GM21528 (cell line): ENCODE measurements at regions not wholly inside any gene's neighbourhood (a gene's known extent, or its start where the extent isn't known, plus 50 kb on each side); places are given as distances from the start of the nearest gene placed in this dataset.
"Not testable (repeated sequence)": the region's sequence is repeated elsewhere in the genome, so short reads cannot be mapped to it uniquely, and the experiment has no call there.

Experiments
- ATAC-seq: cut with Tn5 transposase; IDR thresholded peaks from one replicate; pipeline ENCODE4 v1.9.1; 2021; ENCODE audit warnings: mild to moderate bottlenecking, moderate library complexity; ENCODE audit not compliant: unreplicated experiment, low FRiP score

DNA sequence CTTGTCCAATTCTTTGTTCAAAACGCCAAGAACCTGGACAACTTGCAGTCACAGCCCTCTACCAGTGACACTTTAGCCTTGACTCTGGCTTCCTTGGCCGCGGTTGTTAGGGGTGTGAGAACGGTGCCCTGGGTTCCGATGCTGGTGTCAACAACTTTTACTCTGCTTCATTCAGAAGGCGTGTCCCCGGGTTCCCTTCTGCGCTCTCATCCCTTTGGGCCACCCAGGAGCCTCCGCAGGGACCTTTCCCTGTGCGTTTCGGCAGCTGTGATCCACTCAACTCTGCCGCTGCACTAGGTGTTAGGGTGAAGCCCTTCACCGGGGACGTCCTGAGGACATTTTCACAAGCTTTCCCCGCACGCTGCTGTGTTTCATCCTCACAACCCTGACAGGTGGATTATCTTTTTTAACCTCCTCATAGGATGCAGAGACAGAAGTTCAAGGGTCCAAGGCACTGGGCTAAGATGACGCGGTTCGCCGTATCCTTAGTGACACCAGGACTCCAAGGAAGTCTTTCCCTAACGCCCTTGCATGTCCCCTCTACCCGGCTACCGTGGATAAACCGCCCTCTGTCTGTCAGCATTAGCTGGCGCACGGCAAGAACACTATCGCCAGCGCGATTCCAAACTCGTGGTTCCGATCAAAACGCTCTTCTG is 133.5 kb upstream of the SHH start:
- no peak for ATAC-seq

DNA sequence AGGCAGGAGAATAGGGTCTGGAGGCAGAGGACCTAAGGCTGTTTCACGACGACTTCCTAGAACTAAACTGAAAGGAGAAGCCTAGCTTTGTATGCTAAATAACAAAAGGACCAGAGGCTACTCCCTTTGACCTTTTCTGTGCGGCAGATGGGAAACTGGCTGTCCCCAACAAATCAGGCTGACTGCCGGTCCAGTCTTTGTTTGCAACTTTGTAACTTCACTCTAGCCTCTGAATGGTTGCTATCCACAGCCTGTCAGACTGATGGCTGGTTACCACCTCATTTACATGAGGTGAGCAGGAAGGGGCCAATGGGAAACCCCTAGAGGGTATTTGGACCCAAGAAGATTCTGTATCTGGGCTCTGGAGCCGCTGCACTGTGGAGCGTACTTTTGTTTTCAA is 132.6 kb upstream of the SHH start:
- ATAC-seq, result no peak

DNA sequence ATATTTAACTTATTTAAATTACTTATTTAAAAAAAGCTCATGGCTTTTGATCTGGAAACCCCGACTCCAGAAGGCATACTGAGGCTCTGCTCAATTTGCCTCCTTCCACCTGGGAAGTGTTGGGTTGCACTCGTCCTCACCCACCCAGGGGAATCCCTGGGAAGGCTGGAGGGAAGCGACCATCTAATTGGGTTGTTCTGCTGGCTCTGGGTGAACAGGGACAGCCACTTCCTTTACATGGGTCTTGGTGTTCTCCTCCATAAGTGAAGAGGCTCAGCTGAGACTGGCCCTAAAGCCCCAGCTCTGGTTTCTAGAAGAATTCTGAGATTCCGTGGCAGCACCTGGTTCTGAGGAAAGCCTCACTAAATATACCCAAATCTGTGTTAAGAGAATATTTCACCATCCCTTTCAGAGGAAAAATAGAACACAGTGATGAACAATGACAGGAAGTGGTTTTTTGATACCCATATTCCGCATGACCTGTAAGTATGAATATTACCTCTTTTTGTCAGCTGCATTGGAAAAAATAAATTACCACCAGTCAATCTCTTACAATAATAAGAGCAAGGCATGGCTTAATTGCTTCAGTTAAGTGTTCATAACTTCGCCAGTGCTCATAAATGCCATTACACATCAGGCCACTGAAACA is 131.1 kb upstream of the SHH start:
- no peak for ATAC-seq

DNA sequence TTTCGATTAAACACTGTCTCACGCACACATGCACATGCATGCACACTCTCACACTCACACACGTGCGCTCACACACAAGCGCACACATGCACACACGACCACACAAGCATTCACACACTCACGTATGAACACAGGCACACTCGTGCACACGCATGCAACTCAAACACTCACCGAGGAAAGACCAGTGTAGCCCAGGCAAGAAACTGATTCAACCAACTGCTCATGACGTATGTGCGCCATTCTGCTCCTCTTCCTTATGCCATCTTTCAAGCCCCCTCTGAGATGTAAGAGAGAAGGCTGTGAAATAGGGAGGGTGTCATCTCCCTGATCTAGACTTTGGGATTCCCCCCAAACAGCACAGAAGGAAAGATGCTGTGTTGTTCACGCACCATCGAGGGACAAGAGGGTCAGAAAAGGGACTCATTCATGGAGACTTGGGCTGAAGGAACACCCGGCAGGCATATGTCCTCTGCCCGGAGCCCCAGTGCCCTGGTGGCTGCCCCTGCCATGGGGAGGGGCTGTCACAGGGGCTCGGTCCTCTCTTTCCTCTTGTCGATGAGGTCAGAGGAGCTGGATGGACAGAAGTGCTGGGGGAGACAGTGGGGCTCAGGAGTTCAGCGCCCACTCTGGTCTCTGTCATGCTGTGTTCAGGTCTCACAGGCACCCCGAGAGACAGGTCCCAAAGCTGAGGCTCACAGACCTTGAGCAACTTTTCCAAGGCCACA is 130.1 kb upstream of the SHH start:
- no peak for ATAC-seq

DNA sequence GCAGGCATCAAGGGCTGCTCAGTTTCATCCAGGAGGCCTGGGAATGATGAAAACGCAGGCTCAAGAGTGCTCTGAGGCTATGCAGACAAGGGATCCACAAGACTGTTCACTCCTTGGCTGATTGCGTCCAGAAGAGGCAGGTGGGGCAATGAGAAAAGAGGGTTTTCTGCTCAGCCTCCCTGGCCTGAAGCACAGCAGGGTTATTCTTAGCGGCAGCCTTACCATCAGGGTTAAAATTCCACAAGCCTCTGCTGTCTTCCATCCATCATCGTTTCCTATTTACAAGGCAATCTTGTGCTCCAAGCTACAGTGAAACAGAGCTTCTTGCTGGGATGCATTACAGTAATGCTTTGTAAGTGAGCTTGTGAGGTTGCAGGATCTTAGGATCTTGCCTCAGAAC is 129.4 kb upstream of the SHH start:
- ATAC-seq, result no peak

DNA sequence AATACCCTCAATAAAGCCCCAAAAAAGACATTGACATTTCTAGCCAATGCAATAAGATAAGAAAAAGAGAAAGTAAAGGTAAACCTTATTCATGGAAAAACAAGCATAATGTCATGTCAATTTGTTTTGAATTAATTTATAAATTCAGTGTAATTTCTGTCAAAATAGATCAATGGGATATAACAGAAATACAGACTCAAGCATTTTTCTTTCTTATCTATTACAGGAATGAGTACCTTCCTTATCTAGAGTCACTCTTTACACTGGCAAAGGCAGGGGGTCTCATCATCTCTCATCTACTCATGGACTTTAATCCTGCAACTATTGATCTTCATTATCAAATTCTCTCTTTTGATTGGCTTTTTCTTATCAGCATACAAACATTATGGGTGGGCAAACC is 127.1 kb upstream of the SHH start:
- no peak for ATAC-seq

DNA sequence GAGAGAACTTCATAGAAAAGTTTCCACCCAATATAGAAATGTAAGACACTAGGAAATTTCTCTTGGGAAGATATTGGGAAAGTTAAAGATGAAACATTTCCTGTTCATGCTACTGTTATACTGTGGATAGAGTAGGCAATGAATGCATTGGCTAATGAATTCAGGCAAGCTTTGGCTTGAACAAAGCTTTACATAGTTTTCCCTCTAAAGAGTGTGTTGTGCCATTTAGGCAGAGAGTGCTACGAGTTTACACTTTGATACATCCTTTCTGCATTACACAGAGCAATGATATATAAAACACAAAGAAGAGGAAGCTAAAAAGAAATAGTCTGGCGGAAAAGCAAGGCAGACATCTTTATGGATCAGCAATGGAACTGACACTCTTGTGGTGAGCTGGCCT is 125.9 kb upstream of the SHH start:
- no peak for ATAC-seq

DNA sequence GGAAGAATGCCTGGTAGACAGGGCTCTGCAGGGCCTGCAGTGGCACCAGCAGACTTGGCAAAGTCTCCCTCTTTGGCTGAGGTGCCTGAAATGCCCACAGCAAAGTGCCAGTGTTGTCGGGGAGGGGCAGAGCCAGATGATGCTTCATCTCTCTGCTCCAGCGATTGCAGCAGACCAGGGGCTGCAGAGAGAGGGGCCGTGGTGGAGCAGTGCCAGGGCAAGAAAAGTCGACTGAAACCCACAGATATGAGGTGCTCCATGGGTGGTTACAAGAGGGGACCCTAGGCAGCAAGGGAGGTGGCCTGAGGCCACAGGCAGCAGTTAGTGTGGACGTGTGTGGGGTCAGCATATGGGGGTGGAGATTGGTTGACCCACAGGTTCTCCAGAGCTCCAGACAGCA is 123.5 kb upstream of the SHH start:
- no peak for ATAC-seq

DNA sequence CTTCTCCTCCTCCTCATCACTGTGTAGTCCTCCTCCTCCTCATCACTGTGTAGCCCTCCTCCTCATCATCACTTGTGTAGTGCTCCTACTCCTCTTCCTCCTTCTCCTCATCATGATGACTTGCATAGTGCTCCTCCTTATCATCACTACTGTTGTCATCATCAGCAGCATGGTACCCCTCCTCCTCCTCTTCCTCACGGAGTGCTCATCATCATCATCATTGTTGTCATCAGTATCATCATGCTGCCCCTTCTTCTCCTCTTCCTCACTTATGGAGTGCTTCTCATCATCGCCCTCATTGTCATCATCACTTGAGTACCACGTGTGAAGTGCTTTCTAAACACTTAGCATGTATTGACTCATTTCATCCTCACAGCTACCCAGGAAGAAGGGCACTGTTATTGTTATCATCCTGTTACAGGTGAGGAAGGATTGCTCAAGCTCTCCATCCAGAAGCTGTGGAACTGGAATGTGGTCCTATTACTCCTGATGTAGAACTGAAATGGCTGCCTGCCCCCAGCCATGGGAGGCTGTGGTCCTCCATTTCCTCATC is 122.8 kb upstream of the SHH start:
- ATAC-seq, result no peak

DNA sequence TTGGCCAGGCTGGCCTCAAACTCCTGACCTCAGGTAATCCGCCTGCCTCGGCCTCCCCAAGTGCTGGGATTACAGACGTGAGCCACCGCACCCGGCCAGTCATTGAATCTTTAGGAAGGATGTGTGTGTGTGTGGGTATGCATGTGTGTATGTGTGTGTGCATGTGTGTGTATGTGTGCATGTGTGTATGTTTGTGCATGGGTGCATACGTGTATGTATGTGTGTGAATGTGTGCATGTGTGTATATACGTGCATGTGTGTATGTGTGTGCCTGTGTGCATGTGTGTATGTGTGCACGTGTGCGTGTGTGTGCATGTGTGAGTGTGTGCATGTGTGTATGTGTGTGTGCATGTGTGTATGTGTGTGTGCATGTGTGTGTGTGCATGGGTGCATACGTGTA is 120.1 kb upstream of the SHH start:
- ATAC-seq, result not testable (repeated sequence)

DNA sequence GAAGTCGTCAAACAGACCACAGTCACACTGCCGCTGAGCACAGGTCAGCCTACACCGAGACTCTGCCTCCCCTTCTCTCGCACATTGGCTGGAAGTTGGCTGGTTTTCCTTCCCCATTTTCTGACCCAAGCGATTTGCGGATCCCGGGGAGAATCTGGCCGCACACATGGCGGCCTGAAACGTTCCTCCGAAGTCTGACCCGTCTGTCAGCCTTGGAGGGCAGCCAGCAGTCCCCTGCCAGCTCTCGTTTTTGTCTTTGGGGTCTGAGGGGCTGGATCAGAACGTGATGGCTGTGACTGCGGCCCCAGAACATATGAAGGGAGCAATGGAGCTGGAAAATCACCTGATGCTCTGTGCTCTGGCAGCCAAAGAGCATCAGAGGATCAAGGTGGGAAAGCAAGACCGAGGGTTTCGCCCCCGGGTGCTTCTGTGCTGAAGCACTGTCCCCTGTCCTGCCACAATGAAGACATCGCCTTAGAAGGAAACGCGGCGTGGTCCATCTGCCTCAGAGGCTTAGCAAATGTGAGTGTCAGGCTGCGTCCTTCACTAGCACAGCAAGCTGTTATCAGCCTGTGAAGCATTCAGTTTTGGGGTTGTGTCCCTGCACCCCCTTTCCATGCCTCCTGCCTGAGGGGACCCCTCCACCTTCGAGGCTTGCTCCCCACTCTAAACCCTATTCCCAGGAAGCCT is 119.3 kb upstream of the SHH start:
- no peak for ATAC-seq

DNA sequence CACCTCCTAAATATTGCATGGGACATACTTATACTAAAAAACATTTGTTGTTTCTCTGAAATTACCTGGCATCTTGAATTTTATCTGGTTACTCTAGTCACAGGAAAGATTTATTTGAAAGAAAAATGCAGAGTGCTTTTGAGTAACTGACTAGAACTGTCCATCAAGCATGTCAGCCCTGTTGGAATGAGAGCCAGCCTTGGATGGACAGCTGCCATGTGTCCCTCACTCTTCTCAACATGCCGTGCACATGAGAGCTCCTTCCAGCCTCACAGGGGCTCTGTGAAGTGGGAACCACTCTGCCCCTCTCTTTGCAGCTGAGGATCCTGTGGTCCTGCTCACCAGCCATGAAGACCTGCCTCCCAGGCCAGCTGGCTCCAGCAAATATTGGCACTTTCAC is 118.3 kb upstream of the SHH start:
- no peak for ATAC-seq

DNA sequence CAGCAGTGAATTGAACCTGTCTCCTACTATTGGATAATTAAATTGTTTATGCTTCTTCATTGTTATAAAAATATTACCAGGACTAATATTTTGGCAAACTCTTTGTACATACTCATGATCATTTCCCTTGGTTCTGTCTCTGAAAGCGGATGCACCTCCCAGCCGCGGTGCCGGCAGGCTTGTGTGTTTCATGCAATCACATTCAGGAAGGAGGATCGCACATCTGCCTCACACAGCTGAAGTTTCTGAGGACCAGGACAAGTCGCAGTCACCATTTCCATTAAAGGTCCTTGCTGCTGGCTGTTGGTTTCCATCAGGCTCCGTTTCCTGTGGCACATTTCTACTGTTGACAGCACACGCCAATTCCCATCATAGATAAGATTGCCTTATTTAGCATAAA is 117.8 kb upstream of the SHH start:
- no peak for ATAC-seq

DNA sequence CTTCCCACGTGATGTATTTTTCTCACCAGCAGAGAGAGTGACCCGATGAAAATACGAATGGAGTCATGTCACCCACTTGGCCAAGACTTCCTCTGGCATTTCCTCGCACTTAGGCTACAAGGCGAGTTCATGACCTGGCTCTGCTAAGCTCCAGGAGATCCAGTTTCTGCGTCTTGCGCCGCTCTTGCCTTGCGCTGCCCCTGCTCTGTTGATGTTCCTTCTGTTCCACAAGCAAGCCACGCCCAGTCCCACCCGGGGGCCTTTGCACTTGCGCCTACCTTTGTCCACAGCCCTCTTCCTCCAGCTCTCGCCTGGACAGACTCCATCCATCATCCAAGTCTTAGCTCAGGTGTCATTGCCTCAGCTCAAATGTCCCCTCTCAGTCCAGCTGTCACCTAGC is 116.3 kb upstream of the SHH start:
- no peak for ATAC-seq

DNA sequence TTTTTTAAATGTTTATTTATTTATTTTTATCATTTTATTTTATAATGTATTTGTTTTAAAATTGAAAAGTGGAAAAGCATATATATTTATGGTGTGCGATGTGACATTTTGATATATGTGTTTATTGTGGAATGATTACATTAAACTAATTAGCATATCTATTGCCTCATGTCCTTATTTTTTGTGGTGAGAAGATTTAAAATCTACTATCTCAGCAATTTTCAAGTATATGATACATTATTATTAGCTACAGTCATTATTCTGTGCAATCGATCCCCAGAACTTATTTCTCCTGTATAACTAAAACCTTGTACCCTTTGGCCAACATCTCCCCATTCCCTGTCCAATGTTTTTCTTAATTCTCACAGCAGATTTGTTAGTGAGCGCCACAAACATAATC is 115.6 kb upstream of the SHH start:
- no peak for ATAC-seq

DNA sequence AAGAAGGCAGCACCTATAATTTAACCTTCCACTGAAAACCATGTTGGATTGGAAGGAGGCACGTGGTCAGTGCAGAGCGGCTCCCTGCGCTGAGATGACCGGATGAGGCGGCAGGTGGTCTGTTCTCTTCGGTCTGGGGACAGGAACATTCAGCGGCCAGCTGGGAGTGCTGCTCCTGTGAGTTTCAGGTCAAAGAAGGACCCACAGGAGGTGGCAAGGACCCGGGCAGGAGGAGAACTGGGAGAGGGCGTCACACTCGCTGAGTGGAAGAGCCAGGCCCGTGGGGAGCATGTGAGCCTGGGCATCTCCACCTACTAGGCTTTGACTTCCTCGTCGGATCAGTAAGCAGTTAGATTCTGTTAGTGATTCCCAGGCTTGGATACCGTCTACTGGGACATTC is 113.4 kb upstream of the SHH start:
- ATAC-seq, result no peak

DNA sequence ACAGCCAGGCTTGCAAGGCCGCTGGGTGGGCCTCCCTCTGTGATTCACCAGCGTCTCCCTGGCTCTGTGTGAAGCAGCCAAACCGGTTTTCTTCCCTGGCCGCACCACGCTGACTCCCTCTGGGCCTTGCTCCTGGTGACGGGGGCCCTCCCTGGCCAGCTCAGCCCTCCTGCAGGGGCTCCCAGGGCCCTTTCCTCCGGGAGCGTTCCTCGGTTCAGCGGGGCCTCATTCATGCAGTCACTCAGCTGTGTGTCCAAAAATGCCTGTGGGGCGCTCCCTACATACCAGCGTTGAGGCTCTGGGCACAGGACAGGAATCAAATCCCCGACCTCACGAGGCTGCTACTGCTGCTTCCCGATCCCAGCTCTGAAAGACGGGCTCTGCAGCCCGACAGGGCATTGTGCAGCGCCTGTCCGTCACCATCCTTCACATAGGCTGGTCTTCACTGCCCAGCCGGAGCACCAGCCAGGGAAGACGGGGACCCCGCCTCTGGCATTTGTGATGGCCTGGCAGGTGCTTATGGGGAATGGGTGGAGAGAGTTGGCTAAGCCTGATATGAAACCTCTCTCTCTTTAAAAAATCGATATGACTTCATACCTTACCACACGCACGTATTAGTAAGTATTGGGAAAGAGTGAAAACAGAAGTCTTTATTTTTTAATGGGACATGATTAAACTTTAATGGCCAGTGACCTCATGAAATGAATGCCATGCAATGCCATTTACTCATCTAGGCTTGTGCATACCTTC is 110.0 kb upstream of the SHH start:
- no peak for ATAC-seq

DNA sequence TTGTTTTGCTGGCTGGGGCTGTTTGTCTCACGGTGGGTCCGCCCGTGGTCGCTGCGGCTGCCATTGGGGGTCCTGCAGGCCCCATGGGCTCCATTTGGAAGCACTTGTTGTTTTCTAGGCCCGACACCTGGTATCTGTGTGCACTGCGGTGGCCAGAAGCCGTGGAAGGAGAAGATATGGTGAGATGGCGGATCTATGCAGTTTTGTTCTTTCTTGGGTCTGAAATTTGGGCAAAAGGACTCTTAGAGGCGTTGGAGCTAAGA is 109.5 kb upstream of the SHH start:
- ATAC-seq, result no peak

DNA sequence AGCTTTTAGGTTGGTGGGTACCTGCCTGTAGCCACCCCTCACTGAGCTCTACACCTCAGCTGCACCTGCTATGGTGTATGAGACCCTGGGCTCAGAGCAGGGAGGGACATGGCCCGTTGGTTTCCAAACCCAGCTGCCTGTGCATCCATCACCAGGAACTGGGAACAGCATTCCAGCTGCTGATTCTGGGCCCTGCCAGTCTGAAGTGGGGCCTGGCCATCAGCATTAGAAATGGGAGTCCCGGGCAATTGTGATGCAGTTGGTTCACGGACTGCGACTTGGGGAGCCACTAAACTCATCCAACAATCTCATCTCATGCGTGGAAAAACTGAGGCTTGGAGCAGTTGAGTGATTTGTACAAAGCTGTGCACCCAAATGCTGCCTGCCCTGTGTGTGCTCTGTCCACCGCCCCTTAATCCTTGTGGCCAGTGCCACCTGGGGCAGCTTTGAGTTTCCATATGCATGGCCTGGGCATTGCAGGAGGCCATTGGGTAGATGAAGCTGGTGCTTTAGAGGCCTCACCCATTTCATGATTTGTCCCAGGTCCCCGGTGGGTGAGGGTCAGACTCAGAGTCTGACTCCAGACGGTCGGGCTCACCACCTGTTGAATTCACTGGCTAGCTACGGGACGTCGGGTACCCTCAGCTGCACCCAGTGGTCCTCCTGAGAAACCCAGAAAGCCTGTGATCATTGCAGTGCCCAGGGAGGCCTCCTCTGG is 109.0 kb upstream of the SHH start:
- ATAC-seq, result no peak

DNA sequence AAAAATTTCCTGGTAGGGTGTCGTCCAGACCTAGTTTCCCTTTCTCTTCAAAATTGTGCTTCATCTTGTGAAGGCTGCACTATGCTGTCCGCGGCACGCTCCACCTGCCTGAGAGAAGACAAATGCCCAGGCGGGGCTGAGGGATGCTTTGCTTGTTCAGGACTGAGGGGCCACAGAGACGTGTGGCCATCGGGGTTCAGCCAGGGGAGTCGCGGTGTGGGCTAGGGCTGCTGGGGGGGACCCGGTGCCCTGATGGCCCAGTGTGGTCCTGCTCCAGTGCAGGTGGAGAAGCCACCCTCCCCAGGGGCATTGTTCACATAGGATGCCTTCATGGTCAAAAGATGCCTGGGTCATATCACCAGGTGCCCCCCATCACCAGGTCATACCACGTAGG is 107.8 kb upstream of the SHH start:
- ATAC-seq, result no peak
